Activated effector memory CD4-positive, alpha-beta T cell treated with Interleukin-2 at 50 U/mL for 16 hours (primary cell): ENCODE measurements at regions not wholly inside any gene's neighbourhood (a gene's known extent, or its start where the extent isn't known, plus 50 kb on each side); places are given as distances from the start of the nearest gene placed in this dataset.
"Not testable (repeated sequence)": the region's sequence is repeated elsewhere in the genome, so short reads cannot be mapped to it uniquely, and the experiment has no call there.

Experiments used
- DNase-seq: peaks from one replicate; pipeline ENCODE4 v3.0.0-alpha.2; 2020

DNA sequence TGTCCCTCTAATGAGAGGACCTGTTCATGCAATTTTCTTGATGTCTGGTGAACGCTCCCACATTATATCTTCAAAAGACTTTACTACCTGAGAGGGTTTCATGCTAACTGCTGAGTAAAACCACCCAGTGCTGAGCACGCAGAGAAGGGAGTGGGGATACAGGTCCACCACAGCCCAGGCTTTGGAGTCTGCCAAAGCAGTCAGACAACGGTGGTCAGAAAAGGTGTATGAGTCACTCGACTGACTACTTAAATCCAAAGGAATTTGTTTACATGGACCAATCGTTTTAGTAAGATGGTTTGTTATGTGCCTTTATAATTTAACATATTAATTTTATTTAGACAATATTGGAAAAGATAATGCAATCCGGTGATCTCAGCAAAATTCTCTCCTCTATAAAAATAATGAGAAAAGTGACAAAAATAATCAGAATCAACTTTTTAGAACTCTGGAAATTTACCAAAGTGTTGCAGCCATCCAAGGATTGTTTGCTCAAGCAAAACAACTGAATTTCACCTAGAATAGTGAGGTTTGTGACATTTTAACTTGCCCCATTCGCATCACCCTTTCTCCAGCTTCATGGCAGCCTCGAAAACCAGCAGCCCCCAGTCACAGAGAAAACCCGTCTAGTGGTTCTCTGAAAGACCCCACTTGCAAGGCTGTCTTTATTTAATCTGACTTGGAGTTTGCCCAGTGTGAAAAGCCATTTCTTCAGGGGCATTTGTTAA, 52.1 kb upstream of the PLGLB2 start:
- not testable (repeated sequence) for DNase-seq
